ENCODE measurements at regions not wholly inside any gene's neighbourhood (a gene's known extent, or its start where the extent isn't known, plus 50 kb on each side); places are given as distances from the start of the nearest gene placed in this dataset.

DNA sequence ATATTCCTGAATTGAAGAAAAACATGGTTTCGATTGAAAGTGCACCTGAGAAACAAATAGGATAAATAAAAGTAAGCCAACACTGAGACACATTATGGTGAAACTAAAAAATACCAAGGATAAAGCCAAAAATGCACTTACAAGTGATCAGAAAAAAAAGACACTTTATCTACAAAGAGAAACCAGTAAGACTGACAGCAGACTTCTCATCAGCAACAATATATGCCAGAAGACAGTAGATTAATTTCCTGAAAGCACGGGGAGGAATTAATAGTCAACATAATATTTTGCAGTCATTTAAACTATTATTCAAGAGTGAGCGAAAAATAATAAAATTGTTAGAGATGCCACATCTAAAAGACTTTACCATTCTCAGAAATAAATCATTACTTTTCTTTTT, 172.7 kb upstream of the MAST4 start:
- Histone ChIP-seq H3K27me3 (no peaks in the 10 kb centered on the region), H3K27ac (no peak overlapping the region), H3K4me3 (no peak overlapping the region), H3K4me1 (no peaks in the 10 kb centered on the region), H3K36me3 (no peaks in the 10 kb centered on the region), H3K9me3 (no peaks in the 10 kb centered on the region)
- no peak for DNase-seq (ENCODE audit: low spot score in 2 of 2)
- TF ChIP-seq, protein P1, sequence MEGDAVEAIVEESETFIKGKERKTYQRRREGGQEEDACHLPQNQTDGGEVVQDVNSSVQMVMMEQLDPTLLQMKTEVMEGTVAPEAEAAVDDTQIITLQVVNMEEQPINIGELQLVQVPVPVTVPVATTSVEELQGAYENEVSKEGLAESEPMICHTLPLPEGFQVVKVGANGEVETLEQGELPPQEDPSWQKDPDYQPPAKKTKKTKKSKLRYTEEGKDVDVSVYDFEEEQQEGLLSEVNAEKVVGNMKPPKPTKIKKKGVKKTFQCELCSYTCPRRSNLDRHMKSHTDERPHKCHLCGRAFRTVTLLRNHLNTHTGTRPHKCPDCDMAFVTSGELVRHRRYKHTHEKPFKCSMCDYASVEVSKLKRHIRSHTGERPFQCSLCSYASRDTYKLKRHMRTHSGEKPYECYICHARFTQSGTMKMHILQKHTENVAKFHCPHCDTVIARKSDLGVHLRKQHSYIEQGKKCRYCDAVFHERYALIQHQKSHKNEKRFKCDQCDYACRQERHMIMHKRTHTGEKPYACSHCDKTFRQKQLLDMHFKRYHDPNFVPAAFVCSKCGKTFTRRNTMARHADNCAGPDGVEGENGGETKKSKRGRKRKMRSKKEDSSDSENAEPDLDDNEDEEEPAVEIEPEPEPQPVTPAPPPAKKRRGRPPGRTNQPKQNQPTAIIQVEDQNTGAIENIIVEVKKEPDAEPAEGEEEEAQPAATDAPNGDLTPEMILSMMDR (IDR thresholded peaks at IDR 0.05), result no peak
- TF ChIP-seq EP300 (IDR thresholded peaks at IDR 0.05) (no peak), POLR2AphosphoS5 (IDR thresholded peaks at IDR 0.05) (no peak), POLR2A (IDR thresholded peaks at IDR 0.05) (no peak)
- 94% methylated on average over 3 of the region's 3 CpGs for WGBS

DNA sequence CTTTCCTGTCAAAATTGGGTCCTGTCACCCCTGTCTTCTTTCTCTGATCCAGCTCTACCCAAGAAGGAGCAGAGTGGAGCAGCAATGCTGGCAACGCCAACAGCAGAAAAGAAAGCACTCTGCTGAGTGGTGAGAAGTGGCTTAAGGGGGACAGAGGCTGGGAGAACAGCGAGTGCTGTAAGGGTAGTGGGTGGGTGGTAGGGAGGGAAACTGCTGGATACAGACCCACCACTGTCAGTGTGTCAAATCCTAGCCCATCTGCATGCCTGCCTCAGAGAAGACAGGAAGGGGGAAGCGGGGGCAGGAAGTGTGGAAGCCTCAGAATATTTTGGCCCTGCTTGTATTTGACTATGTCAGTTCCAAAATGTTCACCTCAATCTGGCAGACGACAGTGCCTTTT, 170.4 kb upstream of the MAST4 start:
- H3K27me3 ChIP-seq, result no peaks in the 10 kb centered on the region
- no peaks in the 10 kb centered on the region for H3K36me3 ChIP-seq
- no peak for DNase-seq (ENCODE audit: low spot score in 2 of 2)
- H3K27ac ChIP-seq, result no peak overlapping the region
- WGBS, result 58% methylated on average over 4 of the region's 4 CpGs
- H3K9me3 ChIP-seq, result no peaks in the 10 kb centered on the region
- TF ChIP-seq POLR2AphosphoS5 (IDR thresholded peaks at IDR 0.05) (no peak), POLR2A (IDR thresholded peaks at IDR 0.05) (no peak), EP300 (IDR thresholded peaks at IDR 0.05) (no peak)
- TF ChIP-seq, protein P1 (IDR thresholded peaks at IDR 0.05), result no peak
- H3K4me3 ChIP-seq, result no peak overlapping the region
- H3K4me1 ChIP-seq, result no peaks in the 10 kb centered on the region

DNA sequence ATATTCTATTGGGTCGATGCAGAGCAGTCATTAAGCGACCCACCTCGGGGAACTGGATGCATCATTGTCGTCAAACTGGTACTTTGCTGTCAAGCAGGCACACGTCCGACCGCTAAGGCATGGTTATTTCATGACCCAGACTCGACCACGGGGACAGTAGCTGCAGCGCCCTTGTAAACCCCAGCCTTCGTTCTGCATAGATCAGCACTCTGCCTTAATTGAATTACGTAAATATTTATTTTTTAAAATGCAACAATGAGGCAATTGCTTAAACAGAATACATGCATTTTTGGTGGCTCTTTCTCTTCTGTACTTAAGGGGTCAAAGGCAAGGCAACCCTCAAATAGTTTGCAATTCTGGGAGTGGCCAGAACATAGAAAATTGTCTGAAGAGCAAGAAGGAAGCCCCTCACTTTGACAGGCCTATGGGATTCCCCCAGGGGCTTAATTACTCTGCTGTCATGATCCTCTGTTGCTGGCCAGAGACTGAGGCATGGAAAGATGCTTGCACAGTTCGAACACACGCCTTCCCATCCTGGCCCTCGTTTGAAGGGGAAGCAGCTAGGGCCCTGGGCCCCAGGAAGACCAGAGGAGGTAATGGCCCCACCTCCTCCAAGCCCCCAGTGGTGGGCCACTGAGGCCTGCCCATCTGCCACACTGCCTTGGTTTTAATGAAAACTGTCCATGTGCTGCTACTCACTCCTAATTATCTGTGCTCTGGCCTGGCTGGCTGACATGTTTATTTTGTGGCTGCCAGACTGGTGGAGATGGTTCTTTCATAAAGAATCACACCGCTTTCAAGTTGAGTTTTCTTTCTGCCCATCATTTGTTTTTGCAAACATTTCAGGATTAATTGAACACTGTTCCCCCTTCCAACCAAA, 169.7 kb upstream of the MAST4 start:
- TF ChIP-seq POLR2AphosphoS5 (IDR thresholded peaks at IDR 0.05) (no peak), EP300 (IDR thresholded peaks at IDR 0.05) (no peak), POLR2A (IDR thresholded peaks at IDR 0.05) (no peak)
- TF ChIP-seq, protein P1 (IDR thresholded peaks at IDR 0.05), result no peak
- H3K4me1 ChIP-seq, result no peaks in the 10 kb centered on the region
- DNase-seq (ENCODE audit: low spot score in 2 of 2), result no peak
- H3K27me3 ChIP-seq, result no peaks in the 10 kb centered on the region
- no peak overlapping the region for H3K27ac ChIP-seq
- no peaks in the 10 kb centered on the region for H3K36me3 ChIP-seq
- H3K9me3 ChIP-seq, result no peaks in the 10 kb centered on the region
- 56% methylated on average over 13 of the region's 16 CpGs for WGBS
- no peak overlapping the region for H3K4me3 ChIP-seq

DNA sequence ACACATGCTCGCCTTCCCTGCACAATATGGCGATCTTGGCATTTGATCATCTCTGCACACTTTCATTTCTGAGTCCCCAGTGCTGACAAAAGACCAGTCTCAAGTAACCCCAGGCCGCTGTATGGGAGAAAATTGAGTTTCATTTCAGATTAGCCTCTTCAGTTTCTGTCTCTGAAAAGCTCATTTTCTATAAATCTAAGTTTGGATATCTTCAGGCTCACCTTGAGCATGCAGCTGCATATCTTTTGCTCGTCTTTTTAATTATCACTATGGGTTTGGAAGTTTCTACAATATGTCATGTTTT, 169.1 kb upstream of the MAST4 start:
- H3K9me3 ChIP-seq, result no peaks in the 10 kb centered on the region
- no peak for TF ChIP-seq EP300 (IDR thresholded peaks at IDR 0.05)
- no peak for TF ChIP-seq POLR2AphosphoS5 (IDR thresholded peaks at IDR 0.05)
- no peak for DNase-seq (ENCODE audit: low spot score in 2 of 2)
- 63% methylated on average over 4 of the region's 4 CpGs for WGBS
- H3K4me3 ChIP-seq, result no peak overlapping the region
- no peaks in the 10 kb centered on the region for H3K27me3 ChIP-seq
- no peaks in the 10 kb centered on the region for H3K36me3 ChIP-seq
- H3K27ac ChIP-seq, result no peak overlapping the region
- H3K4me1 ChIP-seq, result no peaks in the 10 kb centered on the region

DNA sequence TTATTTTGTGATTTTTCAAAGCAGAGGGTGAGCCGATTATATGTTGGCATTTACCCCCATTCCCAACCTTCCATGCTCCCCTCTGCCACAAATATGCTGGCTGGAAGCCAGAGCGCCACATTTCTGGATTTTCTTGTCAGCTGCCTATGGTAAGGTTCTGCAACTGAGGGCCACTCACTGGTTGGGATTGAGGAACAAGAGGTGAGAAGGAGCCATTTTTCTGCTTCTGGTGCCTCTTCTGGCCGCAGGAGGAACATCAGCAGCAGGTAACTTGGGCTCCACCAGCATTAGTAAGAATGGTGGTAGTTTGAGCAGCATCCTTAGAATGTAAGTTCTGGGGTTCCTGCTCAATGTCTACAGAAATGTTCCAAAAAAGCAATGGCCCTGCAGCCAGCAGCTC, 159.5 kb upstream of the MAST4 start:
- H3K27me3 ChIP-seq, result no peaks in the 10 kb centered on the region
- H3K4me1 ChIP-seq, result no peaks in the 10 kb centered on the region
- H3K9me3 ChIP-seq, result no peaks in the 10 kb centered on the region
- DNase-seq (ENCODE audit: low spot score in 2 of 2), result no peak
- 91% methylated on average over 3 of the region's 3 CpGs for WGBS
- no peak overlapping the region for H3K4me3 ChIP-seq
- TF ChIP-seq EP300 (IDR thresholded peaks at IDR 0.05), result no peak
- H3K27ac ChIP-seq, result no peak overlapping the region
- no peaks in the 10 kb centered on the region for H3K36me3 ChIP-seq

DNA sequence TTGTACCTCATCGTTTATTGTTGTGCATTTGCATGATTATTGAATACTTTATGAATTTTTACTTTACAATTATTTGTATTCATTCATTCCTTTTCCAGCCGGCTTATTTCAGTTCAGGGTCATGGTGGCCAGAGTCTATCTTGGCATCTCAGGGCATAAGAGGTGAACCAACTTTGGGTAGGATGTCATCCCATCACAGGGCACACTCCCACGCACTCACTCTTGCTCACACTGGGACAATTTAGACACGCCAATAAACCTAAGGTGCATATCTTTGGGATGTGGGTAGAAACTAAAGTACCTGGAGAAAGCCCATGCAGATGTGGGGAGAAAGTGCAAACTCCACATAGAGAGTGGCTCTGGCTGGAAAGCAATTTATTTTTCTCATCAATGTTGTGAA, 158.1 kb upstream of the MAST4 start:
- Histone ChIP-seq H3K36me3 (no peaks in the 10 kb centered on the region), H3K27ac (no peak overlapping the region), H3K27me3 (no peaks in the 10 kb centered on the region), H3K4me1 (no peaks in the 10 kb centered on the region), H3K9me3 (no peaks in the 10 kb centered on the region), H3K4me3 (no peak overlapping the region)
- DNase-seq (ENCODE audit: low spot score in 2 of 2), result no peak
- WGBS, result 92% methylated on average over 4 of the region's 4 CpGs
- TF ChIP-seq EP300 (IDR thresholded peaks at IDR 0.05) (no peak), POLR2AphosphoS5 (IDR thresholded peaks at IDR 0.05) (no peak), POLR2A (IDR thresholded peaks at IDR 0.05) (no peak)
- TF ChIP-seq, protein P1 (IDR thresholded peaks at IDR 0.05), result no peak

Measured in suprapubic skin (tissue), 4 donors.